GM19372 (cell line): ENCODE measurements at regions not wholly inside any gene's neighbourhood (a gene's known extent, or its start where the extent isn't known, plus 50 kb on each side); places are given as distances from the start of the nearest gene placed in this dataset.
"Not testable (repeated sequence)": the region's sequence is repeated elsewhere in the genome, so short reads cannot be mapped to it uniquely, and the experiment has no call there.

Experiments used
- ATAC-seq: cut with Tn5 transposase; IDR thresholded peaks from one replicate; pipeline ENCODE4 v1.9.1; 2021; ENCODE audit warnings: mild to moderate bottlenecking, low read depth, moderate library complexity; ENCODE audit not compliant: unreplicated experiment

GRCh38 chr3:148513096-148513543 lies 184.6 kb upstream of the AGTR1 start:
- no peak for ATAC-seq

DNA sequence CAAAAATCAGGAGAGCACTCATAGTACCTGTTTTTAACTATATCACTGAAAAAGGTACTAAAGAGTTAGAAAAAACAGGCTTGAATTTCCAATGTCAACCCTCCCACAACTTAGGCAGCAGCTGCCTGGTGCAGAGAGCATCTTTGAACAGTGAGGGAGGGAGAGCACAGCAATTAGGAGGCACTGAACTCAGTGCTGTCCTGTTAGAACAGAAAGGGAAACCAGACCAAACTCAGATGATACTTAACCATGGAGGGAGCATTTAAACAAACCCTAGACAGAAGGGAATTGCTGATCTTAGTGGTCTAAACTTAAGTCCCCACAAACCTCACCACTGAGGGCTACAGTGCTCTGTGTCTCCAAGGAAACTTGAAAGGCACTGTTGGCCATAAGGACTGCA lies 179.2 kb upstream of the AGTR1 start:
- ATAC-seq, result no peak

DNA sequence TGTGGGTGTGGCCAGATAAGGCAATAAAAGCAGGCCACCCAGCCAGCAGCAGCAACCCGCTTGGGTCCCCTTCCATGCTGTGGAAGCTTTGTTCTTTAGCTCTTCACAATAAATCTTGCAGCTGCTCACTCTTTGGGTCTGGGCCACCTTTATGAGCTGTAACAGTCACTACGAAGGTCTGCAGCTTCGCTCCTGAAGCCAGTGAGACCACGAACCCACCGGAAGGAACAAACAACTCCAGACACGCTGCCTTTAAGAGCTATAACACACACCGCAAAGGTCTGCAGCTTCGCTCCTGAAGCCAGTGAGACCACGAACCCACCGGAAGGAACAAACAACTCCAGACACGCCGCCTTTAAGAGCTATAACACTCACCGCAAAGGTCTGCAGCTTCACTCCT lies 172.1 kb upstream of the AGTR1 start:
- ATAC-seq, result not testable (repeated sequence)

GRCh38 chr3:148528024-148528423 lies 169.7 kb upstream of the AGTR1 start:
- no peak for ATAC-seq

DNA sequence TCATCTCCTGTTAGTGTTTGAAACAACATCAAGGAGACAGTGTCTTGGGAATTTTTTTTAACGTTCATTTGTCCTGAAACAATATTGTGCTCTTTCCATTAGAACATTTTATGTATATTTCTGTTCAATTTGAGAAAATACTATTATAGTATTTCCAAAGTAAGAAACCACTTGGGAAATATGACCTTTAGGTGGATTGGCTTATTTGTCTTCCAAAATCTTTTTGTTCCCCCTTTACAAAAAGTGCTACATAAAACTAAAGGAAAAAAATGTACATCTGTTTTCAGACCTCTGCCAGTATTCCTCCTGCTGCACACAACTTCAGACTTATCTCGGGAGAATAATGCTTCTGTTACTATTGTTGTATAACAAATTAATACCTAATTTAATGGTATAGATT lies 165.9 kb upstream of the AGTR1 start:
- ATAC-seq, result no peak

DNA sequence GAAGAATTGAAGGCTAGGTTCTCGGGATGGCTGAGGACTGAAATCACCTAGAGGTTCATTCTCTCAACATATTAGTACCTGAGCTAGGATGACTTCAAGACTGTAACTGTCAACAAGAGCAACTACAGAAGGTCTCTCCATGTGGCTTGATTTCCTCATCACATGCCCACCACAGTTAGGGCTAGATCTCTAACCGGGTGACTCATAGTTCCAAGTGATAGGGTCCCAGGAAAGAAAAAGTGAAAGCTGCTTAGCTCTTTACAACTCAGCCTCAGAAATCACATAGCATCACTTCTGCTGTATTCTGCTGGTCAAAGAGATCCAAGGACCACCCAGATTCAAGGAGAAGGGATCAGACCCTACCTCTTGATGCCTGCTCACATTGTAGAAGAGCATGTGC lies 165.4 kb upstream of the AGTR1 start:
- no peak for ATAC-seq

DNA sequence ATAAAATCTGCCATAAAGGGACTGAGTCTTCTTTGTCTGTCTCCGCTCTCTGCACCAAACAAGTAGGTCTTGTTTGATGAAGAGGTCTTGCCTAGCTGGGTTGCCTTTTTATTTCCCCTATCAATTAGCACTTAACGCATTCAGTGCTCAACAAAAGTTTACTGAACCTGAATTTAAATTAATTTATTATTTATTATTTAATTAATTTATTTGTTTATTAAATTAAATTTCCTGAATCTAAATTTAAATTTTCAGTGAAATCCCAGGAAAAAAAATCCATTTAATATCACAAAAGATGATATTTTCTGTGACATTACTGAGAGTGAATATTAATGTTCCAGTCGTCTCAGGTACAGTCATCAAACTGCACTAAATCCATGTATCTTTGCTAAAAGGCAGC lies 164.9 kb upstream of the AGTR1 start:
- no peak for ATAC-seq

DNA sequence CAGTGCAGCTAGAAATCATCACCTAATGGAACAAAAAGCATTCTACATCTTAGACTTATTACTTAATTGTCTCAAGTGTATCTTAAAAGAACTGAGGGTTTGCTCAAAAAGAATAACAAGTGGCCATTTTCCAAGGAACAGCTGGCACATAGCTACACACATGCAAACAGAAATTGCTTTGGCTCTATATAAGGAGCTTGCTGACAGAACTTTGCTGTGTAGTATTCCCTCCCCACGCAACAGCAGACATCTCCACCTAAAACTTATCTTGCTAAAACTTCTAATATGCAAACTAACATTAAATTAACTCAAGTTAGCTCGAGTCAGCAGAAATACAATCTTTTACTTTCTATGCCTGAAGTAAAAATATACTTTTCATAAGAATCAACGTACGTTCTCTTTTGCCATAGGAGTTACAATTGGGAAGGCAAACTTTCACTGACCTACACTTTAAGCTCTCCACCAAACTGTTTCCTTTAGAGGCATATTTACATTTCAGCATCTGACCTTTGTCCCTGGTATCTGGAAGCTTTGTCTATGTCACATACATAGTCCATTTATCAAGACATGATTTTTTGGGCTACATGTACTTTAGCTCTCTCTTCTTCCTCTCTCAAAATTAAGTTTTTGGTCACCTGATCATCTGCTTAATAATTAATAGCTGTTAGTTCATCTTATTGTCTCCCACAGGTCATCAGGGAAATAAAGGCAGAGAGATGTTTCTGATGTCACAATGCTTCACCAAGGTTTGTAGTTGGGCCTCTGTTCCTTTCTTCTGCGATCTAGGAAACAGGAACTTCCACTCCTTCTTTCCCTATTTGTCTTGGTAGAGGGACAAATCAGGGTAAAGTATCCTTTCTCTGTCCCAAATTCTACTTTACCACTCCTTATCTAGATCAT lies 163.4 kb upstream of the AGTR1 start:
- no peak for ATAC-seq

DNA sequence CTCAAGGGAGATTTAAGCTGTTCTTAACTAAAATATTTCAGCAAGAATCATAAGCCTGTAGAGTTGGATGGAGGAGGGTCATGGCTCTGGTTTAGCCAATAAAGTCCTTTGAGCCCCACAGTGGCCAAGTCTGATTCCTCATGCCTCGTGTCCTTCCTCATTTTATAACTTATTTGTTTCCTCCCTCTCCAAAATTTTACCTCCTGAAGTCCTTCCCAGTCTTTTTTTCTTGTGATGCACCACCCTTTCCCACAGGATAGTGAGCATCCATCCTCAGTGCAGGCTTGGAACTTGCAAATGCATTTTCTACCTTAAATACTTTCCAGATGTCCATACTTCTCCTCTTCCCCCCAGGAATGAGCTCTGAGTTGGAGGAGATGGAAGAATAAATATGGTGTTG lies 162.7 kb upstream of the AGTR1 start:
- ATAC-seq, result no peak

- ATAC-seq, result no peak
These were observed 157.4 kb upstream of the AGTR1 start for GRCh38 chr3:148540266-148540665.

GRCh38 chr3:148540851-148541250 lies 156.9 kb upstream of the AGTR1 start:
- ATAC-seq, result no peak

- no peak for ATAC-seq
These were observed 150.7 kb upstream of the AGTR1 start for GRCh38 chr3:148546959-148547358.

DNA sequence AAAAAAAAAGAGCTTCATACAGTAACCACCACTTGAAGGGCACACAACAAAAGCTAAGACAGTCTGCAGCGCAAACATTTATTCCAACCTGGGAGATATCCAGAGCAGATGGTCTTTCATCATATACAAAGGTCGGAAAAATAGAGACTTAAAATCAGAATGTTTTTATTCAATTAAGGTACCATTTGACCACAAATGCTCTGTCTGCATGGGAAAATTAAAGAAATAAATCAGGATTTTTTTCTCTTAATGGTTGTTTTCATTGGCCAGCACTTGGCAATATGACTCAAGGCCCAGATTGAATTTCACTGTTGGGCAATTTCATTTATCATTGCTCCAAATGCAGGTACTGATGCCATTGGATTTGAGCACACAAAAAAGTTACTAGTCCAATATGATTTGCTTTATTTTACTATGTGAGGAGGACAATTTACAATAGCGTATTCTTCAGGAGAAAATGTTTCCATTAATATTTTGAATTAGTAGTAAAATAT lies 145.9 kb upstream of the AGTR1 start:
- no peak for ATAC-seq

- ATAC-seq, result no peak
These were observed 143.3 kb upstream of the AGTR1 start for GRCh38 chr3:148554367-148554766.

- ATAC-seq, result no peak
These were observed 141.0 kb upstream of the AGTR1 start for GRCh38 chr3:148556664-148557063.

DNA sequence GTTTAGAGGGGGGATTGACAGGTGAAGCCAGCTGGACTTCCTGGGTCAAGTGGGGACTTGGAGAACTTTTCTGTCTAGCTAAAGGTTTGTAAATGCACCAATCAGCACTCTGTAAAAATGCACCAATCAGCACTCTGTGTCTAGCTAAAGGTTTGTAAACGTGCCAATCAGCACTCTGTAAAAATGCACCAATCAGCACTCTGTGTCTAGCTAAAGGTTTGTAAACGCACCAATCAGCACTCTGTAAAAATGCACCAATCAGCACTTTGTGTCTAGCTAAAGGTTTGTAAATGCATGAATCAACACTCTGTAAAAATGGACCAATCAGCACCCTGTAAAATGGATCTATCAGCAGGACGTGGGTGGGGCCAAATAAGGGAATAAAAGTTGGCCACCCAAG lies 120.1 kb upstream of the AGTR1 start:
- ATAC-seq, result not testable (repeated sequence)

DNA sequence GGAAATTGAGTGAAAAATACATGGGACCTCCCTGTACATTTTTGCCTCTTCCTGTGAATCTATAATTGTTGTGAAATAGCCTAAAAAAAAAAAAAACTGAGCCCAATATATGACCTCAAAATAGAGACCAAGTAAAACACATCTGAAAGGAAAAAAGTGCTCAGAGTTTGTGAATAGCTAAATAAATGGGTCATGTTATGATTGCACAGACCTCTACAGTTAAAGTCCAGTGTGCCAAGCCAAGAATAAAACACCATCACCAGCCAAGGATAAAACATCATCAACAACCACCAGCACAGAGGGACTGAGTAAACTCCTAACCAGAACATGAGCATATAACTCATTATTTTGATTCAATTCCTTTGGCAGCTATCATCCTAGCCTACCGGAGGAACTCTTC lies 115.6 kb upstream of the AGTR1 start:
- no peak for ATAC-seq

DNA sequence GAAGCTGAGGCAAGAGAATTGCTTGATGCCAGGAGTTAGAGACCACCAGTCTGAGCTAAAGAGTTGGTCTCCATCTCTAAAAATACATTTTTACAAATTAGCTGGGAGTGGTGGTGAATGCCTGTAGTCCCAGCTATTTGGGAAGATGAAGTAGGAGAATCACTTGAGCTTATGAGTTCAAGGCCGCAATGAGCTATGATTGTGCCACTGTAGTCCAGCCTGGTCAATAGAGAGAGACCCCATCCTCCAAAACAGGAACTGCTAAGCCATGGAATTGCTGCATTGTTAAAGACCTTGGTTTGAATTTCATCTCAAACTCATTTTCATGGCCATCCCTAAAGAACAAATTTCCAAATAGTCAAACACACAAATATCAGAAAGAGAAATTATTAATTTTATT lies 113.9 kb upstream of the AGTR1 start:
- ATAC-seq, result no peak

DNA sequence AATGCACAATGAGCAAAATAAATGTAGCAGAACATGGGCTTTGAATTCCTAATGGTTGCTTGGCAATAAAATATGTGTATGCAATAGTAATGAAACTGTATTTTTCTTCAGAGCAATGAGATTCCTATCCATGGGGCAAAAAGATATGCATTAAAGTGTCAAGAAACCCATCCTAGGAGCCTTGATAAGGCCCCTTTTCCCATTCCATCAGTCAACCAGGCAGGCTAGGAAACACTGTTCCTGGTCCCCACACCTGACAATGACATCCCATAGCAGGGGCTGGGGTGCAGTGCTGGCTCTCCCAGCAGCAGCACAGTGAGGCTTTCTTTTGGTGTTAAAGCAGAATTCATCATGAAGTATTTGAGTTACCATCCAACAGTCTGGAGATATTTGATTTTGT lies 113.3 kb upstream of the AGTR1 start:
- ATAC-seq, result no peak

GRCh38 chr3:148585671-148586379 lies 111.9 kb upstream of the AGTR1 start:
- ATAC-seq, result no peak

DNA sequence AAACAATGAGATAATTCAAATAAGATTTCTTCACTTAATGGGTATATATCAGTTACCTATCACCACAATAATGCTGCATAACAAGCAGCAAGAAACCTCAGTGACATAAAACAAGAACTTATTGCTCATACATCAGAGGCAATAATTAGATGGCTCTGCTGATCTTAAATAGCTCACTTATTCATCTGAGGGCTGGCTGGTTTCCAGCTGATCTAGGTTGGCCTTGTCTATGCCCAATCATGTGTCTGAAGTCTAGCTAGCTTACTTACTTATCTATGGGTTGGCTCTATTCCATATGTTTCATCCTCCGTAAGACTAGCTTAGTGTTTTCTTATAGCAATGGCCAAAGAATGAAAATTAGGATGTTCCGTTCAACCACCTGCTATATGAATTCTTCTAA lies 109.4 kb upstream of the AGTR1 start:
- no peak for ATAC-seq

DNA sequence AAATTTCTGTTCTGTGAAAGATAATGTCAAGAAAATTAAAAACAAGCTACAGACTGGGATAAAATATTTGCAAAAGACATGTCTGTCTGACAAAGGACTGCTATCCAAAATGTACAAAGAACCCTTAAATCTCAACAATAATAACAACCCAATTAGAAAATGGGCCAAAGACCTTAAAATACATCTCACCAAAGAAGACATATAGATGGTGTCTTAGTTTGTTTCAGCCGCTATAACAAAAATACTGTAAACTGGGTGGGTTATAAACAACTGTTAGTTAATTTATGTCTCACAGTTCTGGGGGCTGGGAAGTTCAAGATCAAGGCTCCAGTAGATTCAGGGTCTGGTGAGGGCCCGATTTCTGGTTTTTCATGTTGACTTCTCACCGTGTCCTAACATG lies 106.2 kb upstream of the AGTR1 start:
- ATAC-seq, result no peak
